HEK293T (cell line): ENCODE measurements at regions not wholly inside any gene's neighbourhood (a gene's known extent, or its start where the extent isn't known, plus 50 kb on each side); places are given as distances from the start of the nearest gene placed in this dataset.

ENCODE experiments used
- ARNT ChIP-seq: fragments of 450-650 bp; IDR thresholded peaks from 2 replicates; pipeline ENCODE4 v1.6.1; 2017; ENCODE audit warnings: mild to moderate bottlenecking
- FOXA1 ChIP-seq: fragments of 450-650 bp; IDR thresholded peaks from 2 replicates; pipeline ENCODE4 v1.6.1; 2016; ENCODE audit warnings: mild to moderate bottlenecking
- FOXK2 ChIP-seq: fragments of 450-650 bp; IDR thresholded peaks from 2 replicates; pipeline ENCODE4 v1.6.1; 2016; ENCODE audit warnings: mild to moderate bottlenecking
- FOXM1 ChIP-seq: fragments of 450-650 bp; IDR thresholded peaks from 2 replicates; pipeline ENCODE4 v1.6.1; 2017; ENCODE audit warnings: mild to moderate bottlenecking, borderline replicate concordance
- LEF1 ChIP-seq: fragments of 450-650 bp; IDR thresholded peaks from 2 replicates; pipeline ENCODE4 v1.6.1; 2017; ENCODE audit warnings: mild to moderate bottlenecking, borderline replicate concordance
- NFRKB ChIP-seq: fragments of 450-650 bp; IDR thresholded peaks from 2 replicates; pipeline ENCODE4 v1.6.1; 2016; ENCODE audit warnings: mild to moderate bottlenecking, moderate library complexity
- SUZ12 ChIP-seq: fragments of 450-650 bp; IDR thresholded peaks from 2 replicates; pipeline ENCODE4 v1.6.1; 2016; ENCODE audit warnings: mild to moderate bottlenecking
- TARDBP ChIP-seq: fragments of 450-650 bp; IDR thresholded peaks from 2 replicates; pipeline ENCODE4 v1.6.1; 2016
- ZNF384 ChIP-seq: fragments of 450-650 bp; IDR thresholded peaks from 2 replicates; pipeline ENCODE4 v1.6.1; 2016
- TF ChIP-seq, protein P1 (sequence below): fragments of 450-650 bp; IDR thresholded peaks from 2 replicates; pipeline ENCODE4 v1.6.1; 2016

DNA sequence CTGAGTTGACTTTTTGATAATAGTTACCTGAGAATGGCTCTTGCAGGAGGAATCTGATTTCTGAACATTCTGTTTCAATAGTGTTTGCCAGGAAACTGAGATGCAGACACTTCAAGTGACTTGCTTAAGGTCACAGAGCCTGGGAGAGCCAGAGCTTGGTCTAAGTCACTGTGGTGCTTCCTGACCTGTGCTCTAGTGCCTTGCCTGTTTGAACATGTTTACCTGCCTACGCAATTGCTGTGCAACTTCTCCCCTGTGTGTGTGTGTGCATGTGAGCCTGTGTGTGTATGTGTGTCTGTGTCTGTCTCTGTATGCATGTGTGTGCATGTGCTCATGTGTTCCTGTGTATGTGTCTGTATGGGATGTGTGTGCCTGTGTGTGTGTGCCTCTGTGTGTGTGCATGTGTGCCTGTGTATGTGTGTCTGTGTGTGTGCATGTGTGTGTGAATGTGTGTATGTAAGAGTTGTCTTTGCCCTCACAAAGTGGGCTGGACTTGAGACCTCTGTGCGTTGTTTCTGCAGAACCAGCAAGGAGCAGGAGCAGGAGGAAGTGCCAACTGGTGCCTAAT, 185.8 kb downstream of the GADD45G start:
- TF ChIP-seq FOXM1 = no peak
- no peak for TF ChIP-seq FOXK2
- no peak for TF ChIP-seq SUZ12
- TF ChIP-seq ARNT = no peak
- TF ChIP-seq, protein P1, sequence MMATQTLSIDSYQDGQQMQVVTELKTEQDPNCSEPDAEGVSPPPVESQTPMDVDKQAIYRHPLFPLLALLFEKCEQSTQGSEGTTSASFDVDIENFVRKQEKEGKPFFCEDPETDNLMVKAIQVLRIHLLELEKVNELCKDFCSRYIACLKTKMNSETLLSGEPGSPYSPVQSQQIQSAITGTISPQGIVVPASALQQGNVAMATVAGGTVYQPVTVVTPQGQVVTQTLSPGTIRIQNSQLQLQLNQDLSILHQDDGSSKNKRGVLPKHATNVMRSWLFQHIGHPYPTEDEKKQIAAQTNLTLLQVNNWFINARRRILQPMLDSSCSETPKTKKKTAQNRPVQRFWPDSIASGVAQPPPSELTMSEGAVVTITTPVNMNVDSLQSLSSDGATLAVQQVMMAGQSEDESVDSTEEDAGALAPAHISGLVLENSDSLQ = no peak
- TF ChIP-seq LEF1 = no peak
- no peak for TF ChIP-seq FOXA1
- TF ChIP-seq ZNF384 = no peak
- no peak for TF ChIP-seq TARDBP
- TF ChIP-seq NFRKB = no peak
